HCT116 (cell line): ENCODE measurements at regions not wholly inside any gene's neighbourhood (a gene's known extent, or its start where the extent isn't known, plus 50 kb on each side); places are given as distances from the start of the nearest gene placed in this dataset.

Experiments
- CBX3 ChIP-seq: IDR thresholded peaks from 2 replicates; pipeline ENCODE4 v1.6.1; 2012; ENCODE audit warnings: low read depth
- EGR1 ChIP-seq: IDR thresholded peaks from 2 replicates; pipeline ENCODE4 v1.6.1; 2012; ENCODE audit warnings: low read depth
- EZH2 ChIP-seq: fragments of 200-600 bp; sonication (generic); IDR thresholded peaks from 2 replicates; pipeline ENCODE4 v1.6.1; 2017; ENCODE audit warnings: antibody characterized with exemption, mixed run types
- POLR2A ChIP-seq: IDR thresholded peaks from 2 replicates; pipeline ENCODE4 v1.7.0; 2011; ENCODE audit warnings: borderline replicate concordance; ENCODE audit not compliant: insufficient read depth, insufficient read length; ENCODE audit errors: extremely low read depth
- TF ChIP-seq, protein P1 (sequence below), 3 experiments: fragments of 200-600 bp in 1 of 3; sonication (generic) in 1 of 3; IDR thresholded peaks in 2 of 3; conservative IDR thresholded peaks in 1 of 3; 2 replicates each; pipeline ENCODE4 v1.5.1; 2012 to 2017; ENCODE audit warnings: low read depth in 2 of 3, low read length in 2 of 3, antibody characterized with exemption in 1 of 3, borderline replicate concordance in 1 of 3, control low read depth in 1 of 3, mild to moderate bottlenecking in 1 of 3, mixed read lengths in 1 of 3, mixed run types in 1 of 3, moderate library complexity in 1 of 3; ENCODE audit not compliant: insufficient read depth in 1 of 3

DNA sequence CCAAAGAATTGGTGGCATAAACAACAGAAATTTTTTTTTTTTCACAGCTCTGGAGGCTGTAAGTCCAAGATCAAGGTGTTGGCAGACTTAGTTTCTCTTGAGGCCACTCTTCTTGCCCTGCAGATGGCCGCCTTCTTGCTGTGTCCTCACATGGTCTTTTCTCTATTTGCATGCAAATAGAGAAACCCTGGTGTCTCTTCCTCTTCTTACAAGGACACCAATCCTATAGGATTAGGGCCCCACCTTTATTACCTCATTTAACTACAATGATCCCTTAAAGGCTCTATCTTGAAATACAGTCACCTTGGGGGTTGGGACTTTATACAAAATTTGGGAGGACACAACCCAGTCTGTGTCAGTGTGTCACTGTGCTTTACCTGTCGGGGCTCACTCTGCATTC, 175.4 kb upstream of the PGRMC2 start:
- TF ChIP-seq CBX3 = no peak
- no peak for TF ChIP-seq POLR2A
- TF ChIP-seq, protein P1, sequence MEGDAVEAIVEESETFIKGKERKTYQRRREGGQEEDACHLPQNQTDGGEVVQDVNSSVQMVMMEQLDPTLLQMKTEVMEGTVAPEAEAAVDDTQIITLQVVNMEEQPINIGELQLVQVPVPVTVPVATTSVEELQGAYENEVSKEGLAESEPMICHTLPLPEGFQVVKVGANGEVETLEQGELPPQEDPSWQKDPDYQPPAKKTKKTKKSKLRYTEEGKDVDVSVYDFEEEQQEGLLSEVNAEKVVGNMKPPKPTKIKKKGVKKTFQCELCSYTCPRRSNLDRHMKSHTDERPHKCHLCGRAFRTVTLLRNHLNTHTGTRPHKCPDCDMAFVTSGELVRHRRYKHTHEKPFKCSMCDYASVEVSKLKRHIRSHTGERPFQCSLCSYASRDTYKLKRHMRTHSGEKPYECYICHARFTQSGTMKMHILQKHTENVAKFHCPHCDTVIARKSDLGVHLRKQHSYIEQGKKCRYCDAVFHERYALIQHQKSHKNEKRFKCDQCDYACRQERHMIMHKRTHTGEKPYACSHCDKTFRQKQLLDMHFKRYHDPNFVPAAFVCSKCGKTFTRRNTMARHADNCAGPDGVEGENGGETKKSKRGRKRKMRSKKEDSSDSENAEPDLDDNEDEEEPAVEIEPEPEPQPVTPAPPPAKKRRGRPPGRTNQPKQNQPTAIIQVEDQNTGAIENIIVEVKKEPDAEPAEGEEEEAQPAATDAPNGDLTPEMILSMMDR (IDR thresholded peaks at IDR 0.05 in 2 of 3, conservative IDR thresholded peaks at IDR 0.05 in 1 of 3; ENCODE audit: borderline replicate concordance in 1 of 3, insufficient read depth in 1 of 3, low read depth in 2 of 3, low read length in 2 of 3) = no peak
- no peak for TF ChIP-seq EZH2
- TF ChIP-seq EGR1 = no peak
